ENCODE measurements at regions not wholly inside any gene's neighbourhood (a gene's known extent, or its start where the extent isn't known, plus 50 kb on each side); places are given as distances from the start of the nearest gene placed in this dataset.
"Not testable (repeated sequence)": the region's sequence is repeated elsewhere in the genome, so short reads cannot be mapped to it uniquely, and the experiment has no call there.

- in situ Hi-C loops (cut with MboI; ENCODE audit: low sequenced_read_pairs) = no loop called here
Measured at GRCh38 chr6:155660251-155660977, 204.8 kb upstream of the NOX3 start.

GRCh38 chr6:155656024-155656423 lies 200.4 kb upstream of the NOX3 start:
- in situ Hi-C loops (cut with MboI; ENCODE audit: low sequenced_read_pairs) = no loop called here

- in situ Hi-C loops (cut with MboI; ENCODE audit: low sequenced_read_pairs) = no loop called here
Measured at GRCh38 chr6:155654474-155654873, 198.8 kb upstream of the NOX3 start.

- in situ Hi-C loops (cut with MboI; ENCODE audit: low sequenced_read_pairs) = no loop called here
Measured at GRCh38 chr6:155648301-155648700, 192.7 kb upstream of the NOX3 start.

DNA sequence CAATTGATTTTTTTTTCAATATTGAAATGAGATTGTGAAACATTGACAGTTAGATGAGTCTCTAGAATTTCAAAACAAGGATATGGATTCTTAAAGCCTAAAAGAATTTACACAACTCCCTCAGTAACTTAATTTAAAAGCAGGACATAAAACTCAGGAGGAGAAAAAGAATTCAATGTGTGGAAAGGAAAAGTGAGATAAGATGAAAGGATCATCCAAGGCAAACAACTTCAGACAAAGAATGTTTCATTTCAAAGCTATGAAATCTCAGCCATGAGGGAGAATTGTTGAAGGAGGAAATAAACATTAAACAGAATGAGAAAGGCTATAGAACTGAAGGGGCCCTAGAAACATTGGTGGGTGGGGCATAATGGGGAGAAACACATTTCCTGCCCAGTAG lies 191.7 kb upstream of the NOX3 start:
- in situ Hi-C loops (cut with MboI; ENCODE audit: low sequenced_read_pairs) = no loop called here

GRCh38 chr6:155646443-155646842 lies 190.8 kb upstream of the NOX3 start:
- in situ Hi-C loops (cut with MboI; ENCODE audit: low sequenced_read_pairs) = no loop called here

GRCh38 chr6:155645325-155645724 lies 189.7 kb upstream of the NOX3 start:
- in situ Hi-C loops (cut with MboI; ENCODE audit: low sequenced_read_pairs) = no loop called here

DNA sequence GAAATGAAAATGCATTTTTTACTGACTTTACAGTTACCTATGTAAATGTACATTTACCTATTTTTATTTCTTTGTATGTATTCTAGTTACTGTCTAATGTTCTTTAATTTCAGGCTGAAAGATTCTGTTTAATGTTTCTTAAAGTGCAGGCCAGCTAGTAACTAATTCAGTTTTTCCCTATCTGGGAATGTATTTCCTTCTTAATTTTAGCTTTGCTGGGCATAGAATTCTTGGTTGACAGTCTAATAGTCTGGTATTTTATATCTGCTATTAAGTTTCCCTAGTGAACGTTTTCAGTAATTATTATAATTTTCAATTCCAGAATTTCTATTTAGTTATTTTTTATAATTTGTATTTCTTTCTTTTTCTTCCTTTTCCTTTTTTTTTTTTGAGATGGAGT lies 186.0 kb upstream of the NOX3 start:
- in situ Hi-C loops (cut with MboI; ENCODE audit: low sequenced_read_pairs) = no loop called here

DNA sequence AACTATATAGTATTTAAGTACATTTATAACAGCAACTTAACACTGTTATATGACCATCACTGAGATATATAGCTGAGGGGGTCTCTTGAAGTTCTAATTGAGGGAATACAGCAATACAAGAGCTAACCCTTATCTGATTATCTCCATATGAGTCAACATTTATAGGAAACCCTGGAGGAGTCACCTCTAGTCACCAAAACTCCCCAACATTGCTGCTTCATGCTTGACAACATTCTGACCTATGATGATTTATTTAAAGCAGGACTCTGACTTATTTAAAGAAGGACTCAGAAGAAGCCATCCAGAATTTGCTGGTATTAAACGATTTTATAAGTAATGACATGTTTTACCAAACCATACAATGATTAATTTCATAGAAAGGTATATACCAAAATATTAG lies 182.6 kb upstream of the NOX3 start:
- in situ Hi-C loops (cut with MboI; ENCODE audit: low sequenced_read_pairs) = no loop called here

DNA sequence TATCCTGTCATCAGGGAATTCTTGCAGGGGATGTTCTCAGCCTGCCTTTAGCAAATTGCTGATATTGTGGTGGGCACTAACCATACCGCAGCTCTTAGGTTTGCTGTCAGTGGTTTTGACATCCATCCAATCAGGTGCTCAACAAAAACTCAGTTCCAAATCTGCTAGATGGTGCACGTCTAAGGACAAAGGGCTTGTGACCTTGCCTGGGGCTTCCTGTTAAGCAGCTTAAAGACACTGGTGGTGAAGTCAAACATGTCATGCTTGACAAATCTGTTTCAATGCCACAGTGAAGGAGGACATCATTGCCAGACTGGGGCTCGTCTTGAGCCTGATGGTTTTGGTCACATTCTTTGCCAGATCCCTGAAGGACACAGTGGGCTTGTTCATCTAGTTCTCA lies 179.8 kb upstream of the NOX3 start:
- in situ Hi-C loops (cut with MboI; ENCODE audit: low sequenced_read_pairs) = no loop called here

GRCh38 chr6:155630085-155630484 lies 174.4 kb upstream of the NOX3 start:
- in situ Hi-C loops (cut with MboI; ENCODE audit: low sequenced_read_pairs) = no loop called here

DNA sequence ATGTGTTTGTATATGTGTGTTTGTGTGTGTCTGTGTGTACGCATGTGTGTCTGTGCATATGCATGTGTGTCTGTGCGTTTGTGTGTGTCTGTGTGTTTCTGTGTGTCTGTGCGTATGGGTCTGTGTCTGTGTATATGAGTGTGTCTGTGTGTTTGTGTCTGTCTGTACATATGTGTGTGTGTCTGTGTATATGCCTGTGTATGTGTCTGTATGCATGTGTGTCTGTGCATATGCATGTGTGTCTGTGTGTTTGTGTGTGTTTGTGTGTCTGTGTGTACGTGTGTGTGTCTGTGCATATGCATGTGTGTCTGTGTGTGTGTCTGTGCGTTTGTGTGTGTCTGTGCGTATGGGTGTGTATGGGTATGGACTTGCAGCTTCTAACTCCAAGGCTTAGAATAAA lies 174.0 kb upstream of the NOX3 start:
- in situ Hi-C loops (cut with MboI; ENCODE audit: low sequenced_read_pairs) = no loop called here

DNA sequence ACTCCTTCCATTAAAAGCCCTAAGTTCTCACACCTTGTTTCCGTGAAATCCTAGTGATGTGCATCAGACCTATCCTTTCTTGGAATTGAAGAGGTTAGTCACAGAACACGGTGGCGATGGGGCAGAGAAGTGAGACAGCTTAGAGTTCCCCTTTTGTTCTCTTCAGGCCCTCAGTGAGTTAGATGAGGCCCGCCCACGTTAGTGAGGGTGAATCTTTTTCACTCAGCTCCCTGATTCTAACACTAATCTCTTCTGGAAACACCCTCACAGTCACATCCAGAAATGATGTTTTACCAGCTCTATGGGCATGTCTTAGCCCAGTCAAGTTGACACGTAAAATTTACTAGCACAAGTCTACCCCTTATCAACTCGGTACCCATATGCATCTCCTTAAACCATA lies 172.7 kb upstream of the NOX3 start:
- in situ Hi-C loops (cut with MboI; ENCODE audit: low sequenced_read_pairs) = no loop called here

- in situ Hi-C loops (cut with MboI; ENCODE audit: low sequenced_read_pairs) = not testable (repeated sequence)
Measured at GRCh38 chr6:155627722-155628212, 172.1 kb upstream of the NOX3 start.

GRCh38 chr6:155623450-155624178 lies 168.0 kb upstream of the NOX3 start:
- in situ Hi-C loops (cut with MboI; ENCODE audit: low sequenced_read_pairs) = no loop called here

- in situ Hi-C loops (cut with MboI; ENCODE audit: low sequenced_read_pairs) = no loop called here
Measured at GRCh38 chr6:155614606-155615005, 159.0 kb upstream of the NOX3 start.

GRCh38 chr6:155611742-155612141 lies 156.1 kb upstream of the NOX3 start:
- in situ Hi-C loops (cut with MboI; ENCODE audit: low sequenced_read_pairs) = no loop called here

- in situ Hi-C loops (cut with MboI; ENCODE audit: low sequenced_read_pairs) = no loop called here
Measured at GRCh38 chr6:155604991-155605390, 149.4 kb upstream of the NOX3 start.

GRCh38 chr6:155599561-155599960 lies 143.9 kb upstream of the NOX3 start:
- in situ Hi-C loops (cut with MboI; ENCODE audit: low sequenced_read_pairs) = no loop called here

DNA sequence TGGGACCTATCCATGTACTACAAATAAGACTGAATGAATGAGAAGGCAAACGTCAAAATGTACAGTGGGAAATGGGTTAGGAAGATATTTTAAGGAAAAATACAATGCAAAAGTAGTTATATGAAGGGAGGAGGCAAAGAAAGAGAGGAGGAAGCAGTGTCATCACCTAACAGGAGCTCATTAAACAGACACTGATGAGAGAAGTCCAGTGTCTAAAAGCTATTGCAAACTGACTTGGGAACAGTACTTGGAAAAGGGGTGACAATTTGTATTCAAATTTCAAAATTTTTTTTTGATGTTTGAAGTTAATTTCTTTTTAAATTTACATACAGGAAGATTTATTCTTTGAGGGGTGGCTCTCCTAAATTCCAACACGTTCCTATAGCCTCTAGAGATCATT lies 143.5 kb upstream of the NOX3 start:
- in situ Hi-C loops (cut with MboI; ENCODE audit: low sequenced_read_pairs) = no loop called here

GRCh38 chr6:155595284-155595683 lies 139.6 kb upstream of the NOX3 start:
- in situ Hi-C loops (cut with MboI; ENCODE audit: low sequenced_read_pairs) = no loop called here

DNA sequence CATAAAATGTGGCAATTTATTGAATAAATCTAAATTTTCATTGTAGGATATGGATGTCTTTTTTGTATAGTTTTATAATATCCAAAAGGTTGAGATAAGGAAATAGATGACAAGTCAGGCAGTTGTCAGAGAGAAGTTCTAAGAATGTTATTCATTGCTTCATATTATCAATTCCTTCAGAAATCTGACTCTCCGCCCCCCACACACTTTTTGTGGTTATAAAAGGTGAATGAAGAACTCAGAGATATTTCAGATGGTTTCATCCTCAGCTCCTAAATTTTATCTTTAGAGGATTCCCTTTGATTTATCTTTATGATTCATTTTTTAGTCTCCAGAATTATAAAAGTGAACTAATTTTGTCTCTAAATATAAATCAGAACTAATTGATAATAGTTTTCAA lies 136.1 kb upstream of the NOX3 start:
- in situ Hi-C loops (cut with MboI; ENCODE audit: low sequenced_read_pairs) = no loop called here
